OCI-LY7 (cell line): ENCODE measurements at regions not wholly inside any gene's neighbourhood (a gene's known extent, or its start where the extent isn't known, plus 50 kb on each side); places are given as distances from the start of the nearest gene placed in this dataset.

Experiments used
- BruUV-seq: library from RNA; stranded (reverse); fragments of 400-500 nt; replicated peaks from 2 replicates; lab custom pipeline; 2021; lab: Mats Ljungman, UMichigan
- CTCF ChIA-PET: fragments of 300-600 bp; sonication (Branson Sonifier 250); formaldehyde crosslinking; loops from one replicate; lab custom pipeline; 2022; ENCODE audit warnings: antibody characterized with exemption; ENCODE audit not compliant: unreplicated experiment; lab: Charles Lee
- POLR2A ChIA-PET: fragments of 300-600 bp; sonication (Branson Sonifier 250); formaldehyde crosslinking; loops from one replicate; lab custom pipeline; 2022; ENCODE audit warnings: antibody characterized with exemption; lab: Charles Lee
- DNase-seq: peaks from one replicate; pipeline ENCODE4 v3.0.0-alpha.2; 2015; ENCODE audit warnings: low spot score
- H2AFZ ChIP-seq: fragments of 200-600 bp; sonication (generic), shearing (Covaris generic); 2 replicates; pipeline ENCODE4 v1.6.1; 2014; ENCODE audit warnings: mild to moderate bottlenecking, antibody characterized with exemption, low read length, moderate library complexity
- H3K27ac ChIP-seq: fragments of 200-600 bp; sonication (generic); 2 replicates; pipeline ENCODE4 v1.5.1; 2014; ENCODE audit warnings: mixed run types, low read depth, mild to moderate bottlenecking, moderate library complexity, low read length, inconsistent platforms; ENCODE audit not compliant: poor library complexity, severe bottlenecking
- H3K36me3 ChIP-seq: fragments of 200-600 bp; sonication (generic); 2 replicates; pipeline ENCODE4 v1.6.1; 2014; ENCODE audit warnings: mild to moderate bottlenecking, antibody characterized with exemption, low read length, moderate library complexity, mixed read lengths; ENCODE audit not compliant: insufficient read depth
- H3K4me1 ChIP-seq: fragments of 200-600 bp; sonication (generic); 2 replicates; pipeline ENCODE4 v1.5.1; 2014; ENCODE audit warnings: mild to moderate bottlenecking, low read length; ENCODE audit not compliant: insufficient read depth, poor library complexity, severe bottlenecking
- H3K4me2 ChIP-seq: fragments of 200-600 bp; sonication (generic); 2 replicates; pipeline ENCODE4 v1.6.1; 2014; ENCODE audit warnings: mild to moderate bottlenecking, low read length
- H3K4me3 ChIP-seq: fragments of 200-600 bp; sonication (generic); 2 replicates; pipeline ENCODE4 v1.5.1; 2014; ENCODE audit warnings: mild to moderate bottlenecking, low read depth, low read length; ENCODE audit not compliant: poor library complexity, severe bottlenecking
- H3K79me2 ChIP-seq: fragments of 200-600 bp; sonication (generic); 2 replicates; pipeline ENCODE4 v1.6.1; 2016; ENCODE audit warnings: low read depth, mild to moderate bottlenecking, low read length, moderate library complexity, mixed read lengths; ENCODE audit not compliant: insufficient read depth
- H3K9me2 ChIP-seq: fragments of 200-600 bp; sonication (generic); 2 replicates; pipeline ENCODE4 v1.6.1; 2016; ENCODE audit warnings: mild to moderate bottlenecking, low read length, mixed read lengths; ENCODE audit not compliant: insufficient read depth
- H3K9me3 ChIP-seq: fragments of 200-600 bp; sonication (generic); 2 replicates; pipeline ENCODE4 v1.6.1; 2014; ENCODE audit warnings: mild to moderate bottlenecking, mixed run types, low read length, mixed read lengths
- H4K20me1 ChIP-seq: fragments of 200-600 bp; sonication (generic); 2 replicates; pipeline ENCODE4 v1.6.1; 2014; ENCODE audit warnings: mild to moderate bottlenecking, antibody characterized with exemption, low read length, moderate library complexity, mixed read lengths; ENCODE audit not compliant: insufficient read depth
- CTCF ChIP-seq: fragments of 200-600 bp; sonication (generic); conservative IDR thresholded peaks from 2 replicates; pipeline ENCODE4 v1.5.1; 2014; ENCODE audit warnings: mild to moderate bottlenecking, antibody characterized with exemption, low read length, moderate library complexity, mixed read lengths
- EZH2phosphoT487 ChIP-seq: fragments of 200-600 bp; sonication (generic); IDR thresholded peaks from 2 replicates; pipeline ENCODE4 v1.6.1; 2018; ENCODE audit warnings: low read depth, borderline replicate concordance, mild to moderate bottlenecking, mixed run types, antibody characterized with exemption, low read length, moderate library complexity, mixed read lengths
- intact Hi-C: fragments of 100-400 bp; cut with micrococcal nuclease; formaldehyde crosslinking; loops from one replicate; pipeline ENCODE4 v1.10.0; 2022; ENCODE audit not compliant: unreplicated experiment

- H3K4me2 ChIP-seq: no peak overlapping the region
- BruUV-seq: no TSS peak
- H3K9me3 ChIP-seq: no peaks in the 10 kb centered on the region
- no peaks in the 10 kb centered on the region for H3K79me2 ChIP-seq
- POLR2A ChIA-PET: interaction anchor here (0.8 kb wide), 1 partner anchor 23 kb away, joined by 3 read pairs; no protein-coding TSS in a partner anchor
- H3K4me1 ChIP-seq: no peaks in the 10 kb centered on the region
- no peak overlapping the region for H2AFZ ChIP-seq
- intact Hi-C loops: no loop called here
- no peak overlapping the region for H3K4me3 ChIP-seq
- no peaks in the 10 kb centered on the region for H3K36me3 ChIP-seq
- H3K9me2 ChIP-seq: no peaks in the 10 kb centered on the region
- H3K27ac ChIP-seq: no peak overlapping the region
- no peaks in the 10 kb centered on the region for H4K20me1 ChIP-seq
- CTCF ChIA-PET: no interaction called here
- no peak for DNase-seq
- TF ChIP-seq EZH2phosphoT487 (no peak), CTCF (no peak)
Observed at GRCh38 chr6:117138920-117139319, 126.4 kb upstream of the VGLL2 start.

- no peak overlapping the region for H3K4me3 ChIP-seq
- no peaks in the 10 kb centered on the region for H3K36me3 ChIP-seq
- no peaks in the 10 kb centered on the region for H3K79me2 ChIP-seq
- no peak overlapping the region for H3K4me2 ChIP-seq
- POLR2A ChIA-PET: no interaction called here
- TF ChIP-seq CTCF (no peak), EZH2phosphoT487 (no peak)
- CTCF ChIA-PET: no interaction called here
- H3K9me3 ChIP-seq: no peaks in the 10 kb centered on the region
- H3K27ac ChIP-seq: no peak overlapping the region
- H3K9me2 ChIP-seq: no peaks in the 10 kb centered on the region
- no peak for DNase-seq
- H3K4me1 ChIP-seq: no peaks in the 10 kb centered on the region
- intact Hi-C loops: no loop called here
- no peaks in the 10 kb centered on the region for H4K20me1 ChIP-seq
- BruUV-seq: no TSS peak
- no peak overlapping the region for H2AFZ ChIP-seq
Observed at GRCh38 chr6:117142142-117142541, 123.2 kb upstream of the VGLL2 start.

GRCh38 chr6:117142995-117143394 lies 122.4 kb upstream of the VGLL2 start:
- no peak overlapping the region for H3K4me3 ChIP-seq
- no peaks in the 10 kb centered on the region for H3K79me2 ChIP-seq
- ChIA-PET CTCF (no interaction called here), POLR2A (no interaction called here)
- no peak for DNase-seq
- H3K36me3 ChIP-seq: no peaks in the 10 kb centered on the region
- intact Hi-C loops: no loop called here
- H2AFZ ChIP-seq: no peak overlapping the region
- no peaks in the 10 kb centered on the region for H3K9me3 ChIP-seq
- no peaks in the 10 kb centered on the region for H4K20me1 ChIP-seq
- H3K9me2 ChIP-seq: no peaks in the 10 kb centered on the region
- no peaks in the 10 kb centered on the region for H3K4me1 ChIP-seq
- BruUV-seq: no TSS peak
- no peak overlapping the region for H3K27ac ChIP-seq
- H3K4me2 ChIP-seq: no peak overlapping the region
- TF ChIP-seq CTCF (no peak), EZH2phosphoT487 (no peak)
